Coronary artery (tissue), 2 donors: ENCODE measurements at regions not wholly inside any gene's neighbourhood (a gene's known extent, or its start where the extent isn't known, plus 50 kb on each side); places are given as distances from the start of the nearest gene placed in this dataset.
"Not testable (repeated sequence)": the region's sequence is repeated elsewhere in the genome, so short reads cannot be mapped to it uniquely, and the experiment has no call there.

Experiments used
- DNase-seq: peaks from one replicate; pipeline ENCODE4 v3.0.0-alpha.2; 2017; ENCODE audit warnings: low spot score
- H3K27ac ChIP-seq, 2 donors: fragments of 200-600 bp; sonication (generic); one replicate each; pipeline ENCODE4 v1.5.1; 2016 to 2019
- H3K4me3 ChIP-seq: fragments of 200-600 bp; sonication (generic); 2 replicates; pipeline ENCODE4 v1.5.1; 2016; ENCODE audit warnings: mild to moderate bottlenecking, moderate library complexity
- CTCF ChIP-seq: fragments of 200-600 bp; sonication (generic); IDR thresholded peaks from one replicate; pipeline ENCODE4 v1.5.1; 2019; ENCODE audit warnings: antibody characterized with exemption

GRCh38 chr6:74187811-74188210 lies 491.8 kb downstream of the CD109 start:
- H3K27ac ChIP-seq = no peak overlapping the region

GRCh38 chr6:74182992-74183391 lies 487.0 kb downstream of the CD109 start:
- no peak for TF ChIP-seq CTCF
- Histone ChIP-seq H3K27ac (no peak overlapping the region), H3K4me3 (no peak overlapping the region)
- no peak for DNase-seq

More at GRCh38 chr6:74187811-74188210, 491.8 kb downstream of the CD109 start:
- TF ChIP-seq CTCF = no peak
- H3K4me3 ChIP-seq = no peak overlapping the region
- no peak for DNase-seq

GRCh38 chr6:74181471-74181870 lies 485.5 kb downstream of the CD109 start:
- TF ChIP-seq CTCF = no peak
- Histone ChIP-seq H3K4me3 (no peak overlapping the region), H3K27ac (no peak overlapping the region)
- DNase-seq = no peak

GRCh38 chr6:74177506-74177905 lies 481.5 kb downstream of the CD109 start:
- DNase-seq = no peak
- Histone ChIP-seq H3K27ac (no peak overlapping the region), H3K4me3 (no peak overlapping the region)
- no peak for TF ChIP-seq CTCF

- H3K4me3 ChIP-seq, H3K27ac ChIP-seq, DNase-seq: not testable (repeated sequence)
Measured at GRCh38 chr6:74170550-74170949, 474.5 kb downstream of the CD109 start.

- H3K27ac ChIP-seq = no peak overlapping the region
- TF ChIP-seq CTCF = no peak
- no peak for DNase-seq
- H3K4me3 ChIP-seq = no peak overlapping the region
Measured at GRCh38 chr6:74170118-74170517, 474.1 kb downstream of the CD109 start.

- TF ChIP-seq CTCF = no peak
- no peak overlapping the region for H3K27ac ChIP-seq
- no peak overlapping the region for H3K4me3 ChIP-seq
- DNase-seq = no peak
Measured at GRCh38 chr6:74167976-74168375, 472.0 kb downstream of the CD109 start.

GRCh38 chr6:74167511-74167910 lies 471.5 kb downstream of the CD109 start:
- no peak overlapping the region for H3K4me3 ChIP-seq
- no peak for DNase-seq

More at GRCh38 chr6:74167511-74167910, 471.5 kb downstream of the CD109 start:
- no peak for TF ChIP-seq CTCF
- H3K27ac ChIP-seq = no peak overlapping the region
